Activated naive CD8-positive, alpha-beta T cell (primary cell): ENCODE measurements at regions not wholly inside any gene's neighbourhood (a gene's known extent, or its start where the extent isn't known, plus 50 kb on each side); places are given as distances from the start of the nearest gene placed in this dataset.

Experiments
- H3K27ac Mint-ChIP-seq: one replicate; pipeline ENCODE4 v1.8.0; 2021; ENCODE audit warnings: mixed read lengths
- H3K27me3 Mint-ChIP-seq: one replicate; pipeline ENCODE4 v1.8.0; 2021; ENCODE audit warnings: mixed read lengths
- H3K36me3 Mint-ChIP-seq: one replicate; pipeline ENCODE4 v1.8.0; 2021; ENCODE audit warnings: mixed read lengths
- H3K4me1 Mint-ChIP-seq: one replicate; pipeline ENCODE4 v1.8.0; 2021; ENCODE audit warnings: low read depth, mixed read lengths
- H3K4me3 Mint-ChIP-seq: one replicate; pipeline ENCODE4 v1.8.0; 2021; ENCODE audit warnings: mild to moderate bottlenecking, mixed read lengths
- H3K9me3 Mint-ChIP-seq: one replicate; pipeline ENCODE4 v1.8.0; 2021; ENCODE audit warnings: low read depth, mixed read lengths

- Mint-ChIP-seq H3K4me1 (peaks cover 2% of the 10 kb centered on the region), H3K4me3 (no peak overlapping the region), H3K27me3 (peaks cover 2% of the 10 kb centered on the region), H3K9me3 (no peaks in the 10 kb centered on the region), H3K36me3 (no peaks in the 10 kb centered on the region), H3K27ac (no peak overlapping the region)
These were observed 179.2 kb downstream of the DUSP6 start for GRCh38 chr12:89173096-89173495.

- H3K36me3 Mint-ChIP-seq, result no peaks in the 10 kb centered on the region
- peaks cover 4% of the 10 kb centered on the region for H3K4me1 Mint-ChIP-seq
- no peaks in the 10 kb centered on the region for H3K9me3 Mint-ChIP-seq
- peaks cover 2% of the 10 kb centered on the region for H3K27me3 Mint-ChIP-seq
- H3K27ac Mint-ChIP-seq, result no peak overlapping the region
- no peak overlapping the region for H3K4me3 Mint-ChIP-seq
These were observed 180.1 kb downstream of the DUSP6 start for GRCh38 chr12:89172224-89172623.

DNA sequence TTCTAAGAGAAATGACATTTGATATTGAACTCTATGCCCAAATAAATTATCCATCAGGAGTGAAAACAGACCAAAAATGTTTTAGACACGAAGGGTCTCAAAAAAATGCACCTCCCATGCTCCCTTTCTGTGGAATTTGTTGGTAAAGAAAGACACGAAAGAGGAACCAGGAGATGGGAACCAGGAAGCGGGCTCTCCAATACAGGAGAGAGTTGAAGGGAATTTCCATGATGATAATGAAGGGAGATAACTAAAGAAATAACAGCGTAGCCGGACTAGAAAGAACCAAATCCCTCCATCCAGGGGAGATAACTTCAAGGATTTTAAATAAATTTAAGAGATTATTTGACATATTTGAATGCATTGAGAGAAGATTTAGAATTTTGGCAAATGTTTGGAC, 183.0 kb downstream of the DUSP6 start:
- H3K4me3 Mint-ChIP-seq, result no peak overlapping the region
- H3K27ac Mint-ChIP-seq, result no peak overlapping the region
- peaks cover 15% of the 10 kb centered on the region for H3K4me1 Mint-ChIP-seq
- no peaks in the 10 kb centered on the region for H3K27me3 Mint-ChIP-seq
- no peaks in the 10 kb centered on the region for H3K9me3 Mint-ChIP-seq
- H3K36me3 Mint-ChIP-seq, result no peaks in the 10 kb centered on the region

DNA sequence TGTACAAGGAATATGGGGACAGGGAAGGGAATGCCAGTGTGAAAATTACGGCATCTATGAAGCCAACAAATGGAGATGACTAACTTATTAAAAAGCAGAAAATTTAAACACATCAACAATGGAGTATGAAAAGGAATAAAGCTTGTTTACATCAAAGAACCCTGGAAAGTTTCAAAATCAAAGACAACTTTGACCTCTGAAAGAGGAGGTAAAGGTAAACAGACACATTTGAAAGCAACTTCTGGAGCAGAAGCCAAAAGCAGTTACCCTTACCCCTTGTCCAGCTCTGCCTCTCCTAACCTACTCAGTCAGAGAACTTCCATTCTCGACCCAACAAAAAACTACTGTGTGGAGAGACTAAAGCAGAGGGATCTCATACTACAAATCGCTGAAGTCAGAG, 184.3 kb downstream of the DUSP6 start:
- no peaks in the 10 kb centered on the region for H3K9me3 Mint-ChIP-seq
- no peak overlapping the region for H3K27ac Mint-ChIP-seq
- peaks cover 19% of the 10 kb centered on the region for H3K4me1 Mint-ChIP-seq
- H3K27me3 Mint-ChIP-seq, result no peaks in the 10 kb centered on the region
- no peaks in the 10 kb centered on the region for H3K36me3 Mint-ChIP-seq
- H3K4me3 Mint-ChIP-seq, result no peak overlapping the region

DNA sequence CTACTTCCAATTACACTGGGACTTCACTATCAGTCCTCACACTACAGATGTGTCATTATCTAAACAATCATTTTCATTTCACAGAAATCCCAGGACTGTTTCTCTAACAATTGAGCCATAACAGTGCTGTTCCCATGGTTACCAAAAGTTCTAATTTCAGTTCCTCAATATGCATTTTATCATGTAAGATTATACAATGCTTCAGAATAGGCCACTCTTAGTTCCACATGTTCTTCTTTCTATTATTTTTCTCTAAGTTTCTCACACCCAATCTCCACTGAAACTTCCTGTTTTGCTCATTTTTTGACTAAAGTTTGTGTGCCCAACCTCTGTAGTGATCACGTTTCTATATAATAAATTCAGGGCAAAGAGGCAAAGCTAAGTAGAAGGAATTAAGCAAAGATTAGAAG, 185.8 kb downstream of the DUSP6 start:
- Mint-ChIP-seq H3K27me3 (no peaks in the 10 kb centered on the region), H3K4me3 (no peak overlapping the region), H3K4me1 (peaks cover 19% of the 10 kb centered on the region), H3K27ac (peak overlapping the region; percentile 41), H3K9me3 (no peaks in the 10 kb centered on the region), H3K36me3 (no peaks in the 10 kb centered on the region)

DNA sequence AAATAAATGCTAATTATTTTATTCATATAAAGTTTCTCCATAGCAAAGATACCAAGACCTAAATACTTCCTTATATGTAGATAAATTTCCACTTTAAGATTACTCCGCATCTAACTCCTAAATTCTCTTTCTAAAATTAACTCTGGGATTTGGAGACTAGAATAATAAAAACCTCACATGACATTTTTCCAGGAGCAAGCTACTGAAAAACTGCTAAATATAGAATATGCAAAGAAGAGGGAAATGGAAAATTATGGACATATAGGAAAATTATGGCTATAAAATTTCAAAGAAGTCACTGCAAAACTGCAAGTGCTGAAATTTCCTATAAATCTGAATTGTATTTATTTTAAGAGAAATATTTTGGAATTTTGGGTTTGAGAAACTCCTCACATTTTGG, 186.2 kb downstream of the DUSP6 start:
- Mint-ChIP-seq H3K27ac (no peak overlapping the region), H3K9me3 (no peaks in the 10 kb centered on the region), H3K27me3 (no peaks in the 10 kb centered on the region), H3K36me3 (no peaks in the 10 kb centered on the region), H3K4me1 (peaks cover 19% of the 10 kb centered on the region), H3K4me3 (no peak overlapping the region)

- Mint-ChIP-seq H3K9me3 (no peaks in the 10 kb centered on the region), H3K27ac (no peak overlapping the region), H3K27me3 (no peaks in the 10 kb centered on the region), H3K4me1 (peaks cover 19% of the 10 kb centered on the region), H3K4me3 (no peak overlapping the region), H3K36me3 (no peaks in the 10 kb centered on the region)
These were observed 186.6 kb downstream of the DUSP6 start for GRCh38 chr12:89165703-89166102.

DNA sequence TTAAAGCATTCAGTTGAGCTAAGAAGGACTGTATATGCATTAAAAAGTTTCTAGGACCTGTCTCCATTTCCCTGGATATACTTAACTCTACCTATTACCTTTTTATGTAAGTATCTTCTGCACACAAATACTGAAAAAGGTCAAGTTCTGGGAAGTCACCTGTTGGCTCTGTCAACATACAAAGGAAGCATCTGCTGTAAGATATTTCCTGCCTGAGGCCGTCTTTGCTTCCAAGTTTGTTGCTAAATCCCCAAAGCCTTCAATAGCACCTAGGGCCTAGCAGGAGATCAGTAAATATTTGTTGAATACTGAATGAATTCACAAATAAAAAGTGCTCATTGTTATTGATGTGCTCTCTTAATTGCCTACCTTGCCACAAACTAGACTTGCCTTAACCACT, 188.4 kb downstream of the DUSP6 start:
- H3K27me3 Mint-ChIP-seq, result no peaks in the 10 kb centered on the region
- no peak overlapping the region for H3K27ac Mint-ChIP-seq
- H3K36me3 Mint-ChIP-seq, result no peaks in the 10 kb centered on the region
- peaks cover 19% of the 10 kb centered on the region for H3K4me1 Mint-ChIP-seq
- no peak overlapping the region for H3K4me3 Mint-ChIP-seq
- no peaks in the 10 kb centered on the region for H3K9me3 Mint-ChIP-seq

DNA sequence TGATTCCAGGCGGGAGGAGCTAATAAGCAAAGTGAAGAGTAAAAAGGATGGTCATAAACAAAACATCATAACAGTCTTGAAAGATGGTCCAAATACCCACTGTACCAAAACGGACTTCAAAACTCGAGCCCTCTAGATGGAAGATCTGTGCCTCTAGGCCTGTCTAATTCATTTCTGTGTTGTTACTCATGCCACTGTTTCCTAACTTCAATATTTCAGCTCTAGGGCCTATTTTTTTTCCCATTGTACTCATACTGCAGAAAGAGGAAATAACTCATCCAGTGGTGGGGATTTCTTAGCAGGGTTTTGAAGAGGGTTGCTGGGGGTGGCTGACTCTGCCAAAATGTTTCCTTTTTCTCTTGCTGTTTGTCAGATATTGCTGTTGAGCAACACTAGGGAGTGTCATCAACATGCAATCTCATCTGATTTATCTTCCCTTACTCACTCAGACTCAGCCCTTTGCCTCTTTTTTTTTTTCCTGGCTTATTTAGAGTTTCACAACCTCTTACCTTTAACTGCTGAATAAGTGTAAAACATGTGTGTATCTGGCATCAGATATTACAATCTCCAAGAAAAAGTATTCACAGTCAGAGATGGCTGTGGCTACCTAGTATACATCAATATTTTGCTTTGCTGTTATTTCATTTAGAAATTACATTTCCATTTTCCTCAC, 189.6 kb downstream of the DUSP6 start:
- no peaks in the 10 kb centered on the region for H3K36me3 Mint-ChIP-seq
- no peaks in the 10 kb centered on the region for H3K27me3 Mint-ChIP-seq
- peaks cover 15% of the 10 kb centered on the region for H3K4me1 Mint-ChIP-seq
- H3K27ac Mint-ChIP-seq, result no peak overlapping the region
- H3K4me3 Mint-ChIP-seq, result no peak overlapping the region
- no peaks in the 10 kb centered on the region for H3K9me3 Mint-ChIP-seq

DNA sequence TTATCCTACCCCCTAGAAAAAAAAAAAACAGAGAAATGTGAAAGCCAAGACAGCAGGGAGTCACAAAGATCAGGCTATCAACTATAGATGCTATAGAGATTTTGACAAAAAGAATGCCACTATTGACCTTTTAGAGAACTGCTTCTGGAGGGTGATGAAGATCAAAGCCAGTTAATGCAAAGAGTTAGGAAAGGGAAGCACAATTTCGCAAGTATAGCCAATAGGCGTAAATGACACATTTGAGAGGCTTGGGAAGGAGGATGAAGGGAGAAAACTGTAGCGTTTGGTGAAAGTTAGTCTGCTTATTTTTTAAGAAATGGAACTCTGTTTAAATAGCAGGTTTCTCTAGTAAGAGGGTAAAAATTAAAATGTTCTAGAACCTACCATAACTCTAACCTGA, 190.7 kb downstream of the DUSP6 start:
- Mint-ChIP-seq H3K4me1 (peaks cover 22% of the 10 kb centered on the region), H3K27ac (no peak overlapping the region), H3K36me3 (peaks cover 2% of the 10 kb centered on the region), H3K9me3 (no peaks in the 10 kb centered on the region), H3K27me3 (no peaks in the 10 kb centered on the region), H3K4me3 (no peak overlapping the region)

GRCh38 chr12:89160716-89161123, 191.6 kb downstream of the DUSP6 start:
- peaks cover 21% of the 10 kb centered on the region for H3K4me1 Mint-ChIP-seq
- H3K27ac Mint-ChIP-seq, result no peak overlapping the region
- H3K36me3 Mint-ChIP-seq, result peaks cover 2% of the 10 kb centered on the region
- no peak overlapping the region for H3K4me3 Mint-ChIP-seq
- H3K9me3 Mint-ChIP-seq, result no peaks in the 10 kb centered on the region
- no peaks in the 10 kb centered on the region for H3K27me3 Mint-ChIP-seq

GRCh38 chr12:89157413-89157812, 194.9 kb downstream of the DUSP6 start:
- H3K4me1 Mint-ChIP-seq, result peaks cover 14% of the 10 kb centered on the region
- H3K27me3 Mint-ChIP-seq, result no peaks in the 10 kb centered on the region
- peaks cover 2% of the 10 kb centered on the region for H3K36me3 Mint-ChIP-seq
- no peak overlapping the region for H3K27ac Mint-ChIP-seq
- H3K4me3 Mint-ChIP-seq, result no peak overlapping the region
- no peaks in the 10 kb centered on the region for H3K9me3 Mint-ChIP-seq

DNA sequence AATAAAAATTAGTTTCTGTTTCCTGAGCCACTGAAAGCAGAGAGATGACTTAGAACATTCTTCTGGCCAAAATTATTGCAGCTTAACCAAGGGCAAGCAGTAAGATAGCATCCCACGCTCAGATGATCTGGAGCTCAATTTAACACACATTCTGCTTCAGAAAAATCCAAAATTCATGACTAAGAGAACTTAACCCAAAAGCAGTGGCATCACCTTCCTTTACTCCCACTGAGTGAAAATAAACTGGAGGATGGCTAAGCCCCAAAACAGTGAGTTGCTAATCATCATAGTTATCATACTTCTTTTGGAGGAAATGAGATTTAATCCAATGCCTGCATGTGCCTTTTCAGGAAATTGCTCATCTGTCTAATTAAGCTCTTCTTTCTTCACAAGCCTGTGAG, 195.4 kb downstream of the DUSP6 start:
- no peak overlapping the region for H3K4me3 Mint-ChIP-seq

DNA sequence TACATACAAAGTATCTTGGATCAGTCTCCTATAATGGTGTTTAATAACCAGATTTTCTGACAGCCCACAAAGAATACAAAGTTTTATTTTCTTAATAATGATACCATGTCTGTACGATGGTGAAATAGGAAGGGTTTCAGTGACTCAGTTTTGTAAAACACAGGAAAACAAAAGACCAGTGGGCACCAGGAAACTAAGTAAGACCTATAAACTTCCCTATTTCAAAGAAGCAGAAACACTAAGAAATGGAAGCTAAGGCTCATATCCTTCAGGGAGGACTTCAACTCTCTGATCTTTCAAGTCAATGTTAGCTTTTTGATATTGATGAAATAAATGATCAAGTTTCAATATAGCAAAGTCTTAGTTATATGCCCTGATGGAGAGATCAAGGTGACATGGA, 196.0 kb downstream of the DUSP6 start:
- no peaks in the 10 kb centered on the region for H3K27me3 Mint-ChIP-seq
- H3K27ac Mint-ChIP-seq, result no peak overlapping the region
- peaks cover 2% of the 10 kb centered on the region for H3K36me3 Mint-ChIP-seq
- H3K4me1 Mint-ChIP-seq, result peaks cover 14% of the 10 kb centered on the region
- H3K9me3 Mint-ChIP-seq, result no peaks in the 10 kb centered on the region
- no peak overlapping the region for H3K4me3 Mint-ChIP-seq

More for the DNA sequence above, 195.4 kb downstream of the DUSP6 start:
- Mint-ChIP-seq H3K27me3 (no peaks in the 10 kb centered on the region), H3K4me1 (peaks cover 14% of the 10 kb centered on the region), H3K27ac (no peak overlapping the region), H3K36me3 (peaks cover 2% of the 10 kb centered on the region), H3K9me3 (no peaks in the 10 kb centered on the region)

GRCh38 chr12:89155826-89156225, 196.5 kb downstream of the DUSP6 start:
- no peak overlapping the region for H3K4me3 Mint-ChIP-seq

GRCh38 chr12:89154743-89155499, 197.4 kb downstream of the DUSP6 start:
- Mint-ChIP-seq H3K27me3 (no peaks in the 10 kb centered on the region), H3K36me3 (peaks cover 4% of the 10 kb centered on the region), H3K4me3 (no peak overlapping the region), H3K9me3 (peaks cover 9% of the 10 kb centered on the region), H3K27ac (no peak overlapping the region), H3K4me1 (peaks cover 14% of the 10 kb centered on the region)

More at GRCh38 chr12:89155826-89156225, 196.5 kb downstream of the DUSP6 start:
- Mint-ChIP-seq H3K27me3 (no peaks in the 10 kb centered on the region), H3K36me3 (peaks cover 4% of the 10 kb centered on the region), H3K4me1 (peaks cover 14% of the 10 kb centered on the region), H3K9me3 (peaks cover 2% of the 10 kb centered on the region), H3K27ac (no peak overlapping the region)
